Esophagus muscularis mucosa (tissue), 3 donors: ENCODE measurements at regions not wholly inside any gene's neighbourhood (a gene's known extent, or its start where the extent isn't known, plus 50 kb on each side); places are given as distances from the start of the nearest gene placed in this dataset.

Experiments used
- CTCF ChIP-seq, 3 experiments: fragments of 200-600 bp in 2 of 3; fragments of 450-650 bp in 1 of 3; sonication (generic) in 2 of 3; IDR thresholded peaks; one replicate each; pipeline ENCODE4 v1.5.1; 2017 to 2019; ENCODE audit warnings: antibody characterized with exemption in 3 of 3, mild to moderate bottlenecking in 2 of 3, moderate library complexity in 1 of 3
- POLR2A ChIP-seq: fragments of 450-650 bp; IDR thresholded peaks from one replicate; pipeline ENCODE4 v1.6.1; 2017; ENCODE audit warnings: antibody characterized with exemption, moderate library complexity, mild to moderate bottlenecking, low read depth
- POLR2AphosphoS5 ChIP-seq, 2 donors: sonication (generic); formaldehyde crosslinking; IDR thresholded peaks; one replicate each; pipeline ENCODE4 v1.6.1; 2017; ENCODE audit warnings: antibody characterized with exemption in 2 of 2

- TF ChIP-seq CTCF (IDR thresholded peaks at IDR 0.05) (no peak), POLR2AphosphoS5 (IDR thresholded peaks at IDR 0.05) (no peak), POLR2A (no peak)
These were observed 63.1 kb upstream of the SMARCA2 start for GRCh38 chr9:1952001-1952400.
